Activated CD8-positive, alpha-beta memory T cell treated with anti-CD3 and anti-CD28 coated beads for 24 hours (primary cell): ENCODE measurements at regions not wholly inside any gene's neighbourhood (a gene's known extent, or its start where the extent isn't known, plus 50 kb on each side); places are given as distances from the start of the nearest gene placed in this dataset.

Source experiments
- DNase-seq: peaks from one replicate; pipeline ENCODE4 v3.0.0-alpha.2; 2020

DNA sequence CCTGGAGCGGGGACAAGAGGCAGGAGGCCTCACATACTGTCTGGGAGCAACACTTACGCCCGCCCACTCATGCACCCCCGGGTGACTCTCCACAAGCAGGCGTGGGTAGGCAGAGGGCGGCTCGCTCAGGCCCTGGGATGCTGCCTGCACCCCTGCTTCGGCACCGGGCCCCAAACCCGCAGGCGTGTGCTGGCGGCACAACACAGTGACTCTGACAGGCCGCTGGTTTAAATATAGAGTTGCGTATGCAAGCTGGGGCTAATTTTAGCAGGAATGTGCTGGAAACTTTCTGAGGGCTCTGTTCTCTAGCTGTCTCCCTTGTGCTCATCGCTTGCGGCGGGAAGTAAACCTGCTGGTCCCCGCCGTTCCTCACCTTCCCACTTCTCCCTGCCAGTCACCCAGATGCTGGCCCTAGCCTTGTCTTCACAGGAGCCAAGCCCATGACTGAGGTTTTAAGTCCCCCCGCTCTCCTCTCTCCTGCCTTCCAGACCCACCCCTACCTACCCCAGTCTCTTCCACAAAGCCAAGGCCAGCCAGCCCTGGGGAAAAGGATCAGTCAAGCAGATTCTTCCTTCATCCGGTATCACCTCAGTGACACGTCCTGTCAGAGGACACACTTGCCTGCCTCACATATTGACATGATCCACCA lies 94.5 kb upstream of the FOXP4 start:
- no peak for DNase-seq

GRCh38 chr6:41452763-41453162 lies 93.4 kb upstream of the FOXP4 start:
- DNase-seq, result no peak

DNA sequence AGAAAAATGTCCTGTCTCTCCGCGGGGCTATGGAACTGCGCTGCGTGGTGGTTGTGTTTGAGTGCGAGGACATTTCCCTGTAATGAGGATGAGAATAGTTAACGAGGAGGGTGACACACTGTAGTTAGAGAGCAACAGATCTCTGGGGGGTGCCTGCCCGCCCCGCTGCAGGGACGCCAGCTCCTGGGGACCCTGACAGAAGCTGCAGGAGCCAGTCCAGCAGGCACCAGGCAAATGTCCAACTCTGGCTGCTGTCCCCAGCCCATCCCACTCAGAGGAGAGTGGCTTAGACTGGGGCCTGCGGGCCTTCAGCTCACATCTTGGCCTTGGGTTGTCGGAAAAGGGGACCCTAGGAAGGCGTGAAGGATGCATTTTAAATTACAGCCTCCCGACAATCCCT lies 92.9 kb upstream of the FOXP4 start:
- DNase-seq, result no peak

GRCh38 chr6:41454189-41454789 lies 91.9 kb upstream of the FOXP4 start:
- no peak for DNase-seq

- no peak for DNase-seq
Measured at GRCh38 chr6:41455410-41455809, 90.8 kb upstream of the FOXP4 start.

- DNase-seq, result no peak
Measured at GRCh38 chr6:41455818-41456217, 90.4 kb upstream of the FOXP4 start.

- DNase-seq, result no peak
Measured at GRCh38 chr6:41457303-41457670, 88.9 kb upstream of the FOXP4 start.

DNA sequence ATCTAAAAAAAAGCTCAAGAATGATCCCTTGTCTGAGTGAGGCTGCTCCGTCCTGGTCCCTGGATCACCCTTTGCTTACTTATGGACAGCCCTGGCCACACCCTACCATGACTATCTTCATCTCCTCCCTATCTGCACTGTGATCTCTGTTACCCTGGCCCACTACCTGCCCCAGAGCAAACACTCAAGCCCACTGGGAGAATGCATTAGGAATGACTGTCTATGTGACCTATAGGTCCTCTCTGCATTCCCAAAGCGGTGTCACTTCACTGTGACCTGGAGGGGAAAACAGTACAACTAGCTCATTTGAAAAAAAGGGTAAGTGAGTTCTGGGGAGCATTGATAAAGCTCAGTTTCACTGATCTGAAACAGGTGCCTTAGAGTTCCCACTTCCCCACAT lies 86.4 kb upstream of the FOXP4 start:
- no peak for DNase-seq

GRCh38 chr6:41460742-41461336 lies 85.3 kb upstream of the FOXP4 start:
- DNase-seq, result no peak

DNA sequence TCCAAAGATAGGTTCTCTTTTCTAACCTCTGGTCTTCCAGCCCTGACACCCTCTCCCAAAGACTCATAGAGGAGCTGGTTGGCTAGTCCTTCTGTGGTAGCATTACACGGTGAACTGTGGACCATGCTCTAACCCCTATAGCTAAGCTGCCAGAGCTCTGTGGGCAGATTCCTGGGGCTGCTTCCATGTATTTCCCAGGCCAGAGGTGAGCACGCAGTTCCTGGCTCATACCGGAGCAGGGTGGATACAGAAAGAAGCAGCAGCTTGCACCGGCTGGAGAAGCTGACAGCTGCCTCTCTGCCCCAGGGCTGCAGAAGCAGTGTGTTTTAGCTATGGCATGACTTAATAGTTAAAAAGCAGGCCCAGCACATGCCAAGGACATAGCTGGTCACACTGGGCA lies 84.1 kb upstream of the FOXP4 start:
- no peak for DNase-seq

- DNase-seq, result no peak
Measured at GRCh38 chr6:41463062-41463930, 82.9 kb upstream of the FOXP4 start.

- DNase-seq, result no peak
Measured at GRCh38 chr6:41464019-41464418, 82.2 kb upstream of the FOXP4 start.

GRCh38 chr6:41464481-41464880 lies 81.7 kb upstream of the FOXP4 start:
- DNase-seq, result no peak

- DNase-seq, result no peak
Measured at GRCh38 chr6:41466437-41466990, 79.7 kb upstream of the FOXP4 start.

DNA sequence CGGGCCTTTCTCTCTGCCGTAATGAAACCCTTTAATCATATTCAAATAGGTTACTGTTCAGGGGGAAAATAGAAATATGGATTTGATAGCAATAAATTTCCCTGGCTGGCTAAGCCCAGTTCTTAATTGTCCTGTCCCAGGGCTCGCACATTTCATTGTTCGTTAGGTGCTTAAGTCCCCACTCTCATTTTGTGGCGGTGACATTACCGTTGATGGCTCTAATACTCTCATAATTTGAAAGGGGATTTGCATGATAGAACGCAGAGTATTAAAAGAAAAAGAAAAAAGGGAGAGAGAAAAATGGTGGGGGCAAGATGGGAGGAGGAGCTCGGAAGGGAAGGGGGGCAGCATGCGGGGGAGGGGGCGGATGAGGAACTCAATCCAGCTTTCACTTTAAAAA lies 79.1 kb upstream of the FOXP4 start:
- no peak for DNase-seq

DNA sequence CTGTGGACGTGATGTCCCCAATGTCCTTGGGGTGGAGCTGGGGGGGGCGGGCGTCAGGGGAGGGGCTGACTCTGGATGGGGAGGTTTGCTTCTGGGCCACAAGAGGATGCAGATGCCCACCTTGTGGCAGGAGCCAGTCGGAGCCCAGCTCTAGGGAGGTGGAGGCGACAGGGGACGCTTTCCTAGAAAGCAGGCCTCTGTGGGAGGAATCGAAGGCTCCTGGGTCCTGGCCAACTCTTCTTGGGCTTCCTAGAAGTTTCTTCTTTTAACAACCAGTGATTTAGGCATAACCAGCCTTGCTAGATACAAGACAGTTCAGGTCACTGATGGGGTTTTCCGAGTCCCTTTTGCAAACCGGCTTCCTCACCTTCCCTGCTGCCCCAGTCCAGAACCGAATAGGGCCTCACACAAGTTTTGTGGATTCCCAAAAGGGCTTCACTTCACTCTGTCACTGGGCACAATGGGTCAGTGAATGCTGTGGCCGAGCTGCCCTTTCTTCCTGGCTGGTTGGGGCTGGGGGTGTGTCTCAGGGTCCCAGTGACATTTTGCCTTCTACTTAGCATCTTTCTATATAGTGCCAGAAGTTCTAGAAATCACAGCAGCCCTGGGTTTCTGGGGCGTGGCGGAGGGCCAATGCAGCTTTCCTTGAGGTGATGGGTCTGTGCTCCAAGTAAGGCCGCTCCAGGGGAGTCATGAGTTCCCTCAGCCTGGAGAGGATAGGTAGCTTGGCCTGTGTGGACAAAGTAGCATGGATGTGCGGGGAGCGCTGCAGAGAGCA lies 78.4 kb upstream of the FOXP4 start:
- DNase-seq, result no peak

- DNase-seq, result no peak
Measured at GRCh38 chr6:41469156-41470028, 76.8 kb upstream of the FOXP4 start.

- DNase-seq, result no peak
Measured at GRCh38 chr6:41470029-41470330, 76.2 kb upstream of the FOXP4 start.

- DNase-seq, result no peak
Measured at GRCh38 chr6:41470331-41471063, 75.7 kb upstream of the FOXP4 start.

GRCh38 chr6:41471064-41471895 lies 74.9 kb upstream of the FOXP4 start:
- no peak for DNase-seq
